GM18517 (cell line): ENCODE measurements at regions not wholly inside any gene's neighbourhood (a gene's known extent, or its start where the extent isn't known, plus 50 kb on each side); places are given as distances from the start of the nearest gene placed in this dataset.

Experiments
- ATAC-seq: cut with Tn5 transposase; IDR thresholded peaks from one replicate; pipeline ENCODE4 v1.9.1; 2021; ENCODE audit warnings: mild to moderate bottlenecking, moderate library complexity; ENCODE audit not compliant: unreplicated experiment

- no peak for ATAC-seq
These were observed 545.6 kb upstream of the ZNF385D start for GRCh38 chr3:22296601-22297000.

DNA sequence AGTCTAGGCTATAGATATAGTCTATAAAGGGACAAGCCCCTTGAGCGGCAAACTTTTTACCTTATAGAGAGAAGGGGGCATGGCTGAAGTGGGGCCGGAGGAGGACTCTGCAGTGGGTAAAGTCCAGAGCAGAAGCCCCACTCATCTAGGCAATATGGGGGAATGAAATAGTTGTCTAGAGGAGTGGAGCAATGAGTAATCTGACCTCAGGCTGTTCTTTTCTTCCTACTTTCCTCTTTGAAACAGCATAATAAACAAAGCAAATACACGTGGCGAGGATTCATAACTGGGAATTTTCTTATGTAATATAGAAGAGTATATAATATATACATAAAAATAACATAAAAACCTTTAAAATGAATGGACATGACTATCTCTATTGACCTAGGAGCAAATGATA is 546.4 kb upstream of the ZNF385D start:
- no peak for ATAC-seq

DNA sequence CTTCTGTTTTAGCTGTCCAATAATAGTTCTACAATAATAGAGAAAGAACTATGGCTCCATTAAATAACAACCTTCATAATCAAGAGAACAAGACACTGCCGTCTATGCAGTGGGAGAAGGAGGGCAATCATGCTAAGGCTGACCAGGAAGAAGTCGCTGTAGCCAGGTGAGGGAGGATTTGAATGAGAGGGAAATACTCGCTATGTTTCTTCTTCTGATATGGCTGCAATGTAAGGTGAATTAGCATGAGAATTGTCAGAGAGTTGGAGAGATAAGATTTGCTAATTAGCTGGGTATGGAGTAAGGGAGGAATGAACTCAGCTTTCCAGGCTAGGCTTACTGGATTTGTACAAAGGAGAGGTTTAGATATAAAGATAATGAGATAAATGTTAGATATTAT is 555.4 kb upstream of the ZNF385D start:
- ATAC-seq = no peak

DNA sequence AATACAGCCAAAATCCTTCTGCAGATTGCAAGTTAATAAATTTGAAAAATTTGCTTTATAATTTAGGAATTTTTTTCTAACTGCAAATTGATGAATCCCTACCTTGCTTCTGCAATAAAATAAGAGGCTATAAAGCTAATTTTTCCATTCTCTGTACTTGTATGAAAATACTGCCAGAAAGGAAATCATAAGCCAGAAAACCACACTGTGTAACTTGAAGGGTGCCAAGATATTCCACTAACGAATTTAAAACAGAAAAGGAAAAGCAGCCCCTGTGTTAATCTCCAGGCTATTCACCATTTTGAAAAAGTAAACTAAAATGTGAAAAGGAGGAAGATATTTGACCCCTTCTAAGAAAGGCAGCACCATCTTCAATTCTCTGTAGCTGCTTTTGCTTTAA is 557.9 kb upstream of the ZNF385D start:
- no peak for ATAC-seq

DNA sequence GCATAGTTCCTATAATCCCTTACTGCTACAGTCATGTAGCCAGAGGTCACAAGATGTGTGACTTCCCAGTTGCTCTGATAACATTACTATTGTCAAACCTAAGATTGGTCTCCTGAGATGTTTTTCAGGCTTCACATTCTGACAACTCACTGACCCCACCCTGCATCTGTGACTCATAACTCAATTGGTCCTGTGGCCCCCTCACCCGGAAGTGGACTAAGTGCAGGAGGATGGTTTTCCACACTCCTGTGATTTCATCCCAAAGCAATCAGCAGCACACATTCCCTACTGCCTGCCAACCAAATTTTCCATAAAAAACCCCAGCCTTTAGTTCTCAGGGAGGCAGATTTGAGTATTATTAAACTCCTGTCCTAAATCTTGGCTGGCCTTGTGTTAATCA is 564.9 kb upstream of the ZNF385D start:
- no peak for ATAC-seq

GRCh38 chr3:22318325-22318724 is 567.3 kb upstream of the ZNF385D start:
- no peak for ATAC-seq

GRCh38 chr3:22319446-22319845 is 568.4 kb upstream of the ZNF385D start:
- no peak for ATAC-seq

DNA sequence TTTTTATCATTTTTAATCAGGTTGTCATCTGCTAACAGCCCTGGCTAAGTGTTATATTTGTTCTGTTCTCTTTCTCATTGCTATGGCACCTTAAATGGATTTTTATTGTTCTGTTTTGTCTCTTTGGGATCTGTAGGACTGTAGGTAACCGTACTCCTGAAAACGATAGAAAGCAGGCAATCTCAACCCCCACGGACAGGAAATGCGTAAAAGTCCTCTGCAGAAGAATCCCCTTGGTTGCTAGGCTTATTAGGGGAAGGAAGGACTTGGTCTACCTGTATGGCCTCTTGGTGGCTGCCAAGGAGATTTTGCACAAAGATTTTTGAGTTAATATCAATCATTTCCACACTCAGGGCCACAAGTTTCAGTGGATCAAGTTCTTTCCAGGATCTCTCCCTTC is 571.9 kb upstream of the ZNF385D start:
- ATAC-seq = no peak

- ATAC-seq = no peak
These were observed 575.3 kb upstream of the ZNF385D start for GRCh38 chr3:22326305-22326704.

- no peak for ATAC-seq
These were observed 584.0 kb upstream of the ZNF385D start for GRCh38 chr3:22334996-22335395.

DNA sequence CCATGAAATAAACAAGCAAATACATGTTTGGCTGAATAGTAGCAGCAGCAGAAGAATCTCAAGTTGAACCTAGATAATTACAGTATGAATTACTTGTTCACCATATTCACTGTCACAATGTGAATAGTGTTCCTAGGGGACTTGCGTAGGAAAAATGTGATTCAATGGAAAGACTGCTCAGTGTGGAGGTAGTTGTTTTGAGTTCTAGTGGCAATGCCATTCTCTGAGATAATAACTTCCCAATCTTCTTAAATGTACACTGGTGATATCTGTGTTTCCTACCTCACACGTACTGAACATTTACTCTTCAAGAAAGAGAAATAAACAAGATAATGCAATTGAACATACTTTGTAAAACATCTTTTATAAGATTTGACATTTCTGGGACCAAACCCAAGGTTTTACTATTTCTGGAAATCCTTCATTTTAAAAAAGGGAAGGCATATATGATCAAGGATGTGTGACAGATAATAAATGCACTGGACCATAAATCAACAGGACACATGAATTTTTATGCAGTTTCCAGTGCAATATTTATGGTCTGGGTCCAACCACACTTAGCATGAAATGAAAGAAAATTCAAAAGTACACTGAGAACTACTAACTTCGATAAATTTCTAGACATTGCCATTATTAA is 598.3 kb upstream of the ZNF385D start:
- no peak for ATAC-seq

DNA sequence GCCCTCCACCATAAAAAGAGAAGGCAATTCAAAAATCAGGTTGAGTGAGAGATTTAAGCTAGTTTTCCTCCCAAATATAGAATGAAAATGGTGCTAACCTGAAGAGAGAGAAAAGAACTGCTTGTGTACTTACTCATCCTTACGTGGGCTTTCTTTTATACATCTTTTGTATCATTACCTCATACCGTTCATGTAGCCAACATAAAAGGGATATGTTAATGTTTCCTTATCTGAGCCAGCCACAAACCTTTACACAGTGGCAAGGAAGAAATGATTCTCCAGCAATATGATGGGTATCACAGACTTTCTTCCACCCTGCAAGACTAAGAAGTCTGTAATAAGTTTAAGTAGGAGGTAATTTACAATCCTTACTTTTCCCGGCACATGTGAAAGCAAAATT is 600.8 kb upstream of the ZNF385D start:
- ATAC-seq = no peak

- ATAC-seq = no peak
These were observed 602.1 kb upstream of the ZNF385D start for GRCh38 chr3:22353126-22353525.

- no peak for ATAC-seq
These were observed 607.3 kb upstream of the ZNF385D start for GRCh38 chr3:22358334-22358733.

DNA sequence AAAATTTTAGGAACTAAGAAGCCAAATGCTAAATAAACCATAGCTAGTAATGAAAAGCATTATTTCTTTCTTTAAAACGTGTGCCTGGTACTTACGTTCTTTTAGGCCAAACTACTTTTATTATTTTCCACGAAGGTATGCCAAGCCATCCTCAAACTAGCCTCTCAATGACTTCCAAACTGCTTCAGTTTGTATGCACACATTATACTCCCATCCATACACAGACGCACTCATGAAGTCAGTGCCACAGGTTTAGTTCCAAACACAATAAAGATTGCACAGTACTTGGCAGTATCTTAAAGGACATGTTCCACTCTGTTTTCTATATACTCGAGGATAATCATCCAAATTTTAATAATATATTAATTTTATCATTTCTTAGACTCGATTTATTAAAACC is 609.2 kb upstream of the ZNF385D start:
- no peak for ATAC-seq

GRCh38 chr3:22360970-22361369 is 610.0 kb upstream of the ZNF385D start:
- no peak for ATAC-seq

GRCh38 chr3:22361521-22361920 is 610.5 kb upstream of the ZNF385D start:
- no peak for ATAC-seq

- no peak for ATAC-seq
These were observed 613.8 kb upstream of the ZNF385D start for GRCh38 chr3:22364851-22365250.

GRCh38 chr3:22366781-22367180 is 615.8 kb upstream of the ZNF385D start:
- ATAC-seq = no peak

DNA sequence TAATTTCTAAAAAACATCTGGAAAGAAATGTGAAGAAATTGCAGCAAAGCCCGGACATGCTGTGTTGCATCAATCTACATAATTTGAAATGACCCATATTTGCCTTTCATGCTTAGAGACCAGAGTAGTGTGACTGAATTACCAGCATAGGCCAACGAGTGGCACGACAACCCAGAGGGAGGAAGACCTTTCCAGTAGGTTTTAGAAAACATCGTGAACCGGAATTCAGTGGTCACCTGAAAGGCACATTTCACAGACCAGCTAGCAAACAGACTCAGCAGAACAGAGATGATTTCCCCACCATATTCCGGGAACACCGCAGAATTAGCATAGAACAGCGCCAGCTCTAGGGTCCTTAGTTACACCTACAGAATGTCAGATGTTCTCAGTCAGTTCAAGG is 620.0 kb upstream of the ZNF385D start:
- ATAC-seq = no peak

- ATAC-seq = no peak
These were observed 620.7 kb upstream of the ZNF385D start for GRCh38 chr3:22371607-22372291.

DNA sequence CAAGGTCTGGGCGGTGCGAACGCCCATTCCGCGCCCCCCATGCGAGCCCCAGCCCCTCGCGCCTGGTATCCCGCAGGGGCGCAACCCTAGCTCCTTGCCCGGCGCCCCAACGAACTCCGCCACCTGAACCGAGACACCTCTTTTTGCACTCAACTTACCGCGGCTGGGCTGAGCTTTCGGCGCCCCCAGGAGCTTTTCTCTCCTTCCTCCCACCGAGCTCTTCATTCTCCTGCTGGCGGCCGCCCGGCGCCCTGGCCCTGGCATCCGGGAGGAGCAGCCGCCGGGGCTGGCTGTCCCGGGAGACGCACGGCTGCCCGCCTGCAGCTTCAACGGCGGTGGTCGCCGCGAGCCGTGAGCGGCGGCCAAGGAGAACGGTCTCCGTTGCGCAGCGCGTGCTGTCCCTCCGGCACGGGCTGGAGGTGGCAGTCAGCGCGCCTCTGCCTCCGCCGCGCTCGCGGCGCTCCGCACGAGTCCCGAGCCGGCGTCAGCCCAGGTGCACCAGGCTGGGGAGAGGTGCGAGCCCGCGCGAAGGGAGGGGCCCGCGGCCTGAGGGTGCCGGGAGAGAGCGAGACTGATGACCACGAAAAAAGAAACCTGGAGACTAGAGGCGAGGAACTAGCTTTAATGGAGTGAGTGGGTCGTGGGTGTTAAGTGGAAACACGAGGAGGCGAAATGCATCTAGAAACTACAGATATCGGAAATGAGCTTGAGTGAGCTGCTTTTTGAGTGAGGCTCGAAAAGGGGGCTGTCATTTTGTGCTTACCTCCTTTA is 621.5 kb upstream of the ZNF385D start:
- ATAC-seq = no peak
